Panc1 (cell line): ENCODE measurements at regions not wholly inside any gene's neighbourhood (a gene's known extent, or its start where the extent isn't known, plus 50 kb on each side); places are given as distances from the start of the nearest gene placed in this dataset.

ENCODE experiments used
- CTCF ChIP-seq: fragments of 450-650 bp; IDR thresholded peaks from 2 replicates; pipeline ENCODE4 v1.5.1; 2017; ENCODE audit warnings: mild to moderate bottlenecking
- POLR2AphosphoS5 ChIP-seq: IDR thresholded peaks from 2 replicates; pipeline ENCODE4 v1.6.1; 2012; ENCODE audit warnings: mild to moderate bottlenecking, low read depth, low read length, moderate library complexity
- REST ChIP-seq, 2 experiments: IDR thresholded peaks; 2 replicates each; pipeline ENCODE4 v1.6.1; 2011 to 2012; ENCODE audit warnings: low read depth in 2 of 2, control low read depth in 1 of 2, low read length in 1 of 2, mild to moderate bottlenecking in 1 of 2, moderate library complexity in 1 of 2; ENCODE audit not compliant: insufficient read depth in 1 of 2
- SIN3A ChIP-seq: IDR thresholded peaks from 2 replicates; pipeline ENCODE4 v1.6.1; 2012; ENCODE audit warnings: low read depth, mild to moderate bottlenecking, low read length, moderate library complexity, borderline replicate concordance; ENCODE audit not compliant: insufficient read depth
- TCF7L2 ChIP-seq: IDR thresholded peaks from 2 replicates; pipeline ENCODE4 v1.6.1; 2011; ENCODE audit warnings: mild to moderate bottlenecking, low read depth, low read length, inconsistent platforms

- no peak for TF ChIP-seq CTCF
- no peak for TF ChIP-seq TCF7L2
- no peak for TF ChIP-seq POLR2AphosphoS5
- no peak for TF ChIP-seq REST (IDR thresholded peaks at IDR 0.05; ENCODE audit: insufficient read depth in 1 of 2, low read depth in 2 of 2, low read length in 1 of 2)
- TF ChIP-seq SIN3A, result no peak
These were observed 799.7 kb upstream of the IGFBP3 start for GRCh38 chr7:46720761-46721160.
